ENCODE measurements at regions not wholly inside any gene's neighbourhood (a gene's known extent, or its start where the extent isn't known, plus 50 kb on each side); places are given as distances from the start of the nearest gene placed in this dataset.

GRCh38 chr2:128436479-128437203 is 118.0 kb upstream of the HS6ST1 start:
- H3K36me3 Mint-ChIP-seq, result peaks cover 0 to 9% of the 10 kb centered on the region in 2 donors
- peaks cover under 1 to 2% (median 1%) of the 10 kb centered on the region in 3 donors for H3K4me1 Mint-ChIP-seq
- no peak for DNase-seq
- peaks cover 0 to 11% (median 4%) of the 10 kb centered on the region in 7 donors for H3K9me3 Mint-ChIP-seq
- H3K4me3 Mint-ChIP-seq, result no peak overlapping the region
- H3K27me3 Mint-ChIP-seq, result peaks cover 0 to 15% (median 4%) of the 10 kb centered on the region in 3 donors
- no peak for ATAC-seq (ENCODE audit: low read depth in 2 of 2)
- H3K27ac Mint-ChIP-seq, result no peak overlapping the region

- Mint-ChIP-seq H3K9me3 (peaks cover 0 to 6% (median 3%) of the 10 kb centered on the region in 7 donors), H3K27ac (no peak overlapping the region), H3K4me1 (peaks cover 1 to 7% (median 4%) of the 10 kb centered on the region in 3 donors), H3K4me3 (no peak overlapping the region), H3K36me3 (peaks cover 0 to 7% of the 10 kb centered on the region in 2 donors), H3K27me3 (peaks cover 0 to 19% (median 4%) of the 10 kb centered on the region in 3 donors)
- no peak for ATAC-seq (ENCODE audit: low read depth in 2 of 2)
- no peak for DNase-seq
Measured at GRCh38 chr2:128437204-128437565, 118.5 kb upstream of the HS6ST1 start.

- DNase-seq (no peak), ATAC-seq (ENCODE audit: low read depth in 2 of 2) (no peak)
- no peak overlapping the region for H3K4me3 Mint-ChIP-seq
- H3K27ac Mint-ChIP-seq, result peak overlapping the region in 1 of 6 donors; percentile 78
- no peaks in the 10 kb centered on the region for H3K36me3 Mint-ChIP-seq
- peaks cover 4 to 17% (median 6%) of the 10 kb centered on the region in 3 donors for H3K4me1 Mint-ChIP-seq
- peaks cover 4 to 19% (median 4%) of the 10 kb centered on the region in 3 donors for H3K27me3 Mint-ChIP-seq
- peaks cover 0 to 3% (median 0%) of the 10 kb centered on the region in 7 donors for H3K9me3 Mint-ChIP-seq
Measured at GRCh38 chr2:128438091-128438490, 119.4 kb upstream of the HS6ST1 start.

- Mint-ChIP-seq H3K27ac (no peak overlapping the region), H3K4me1 (peaks cover 4 to 19% (median 7%) of the 10 kb centered on the region in 3 donors), H3K9me3 (peaks cover 0 to 2% (median 0%) of the 10 kb centered on the region in 7 donors), H3K27me3 (peaks cover 4 to 19% (median 4%) of the 10 kb centered on the region in 3 donors), H3K36me3 (no peaks in the 10 kb centered on the region), H3K4me3 (no peak overlapping the region)
- DNase-seq (no peak), ATAC-seq (ENCODE audit: low read depth in 2 of 2) (no peak)
Measured at GRCh38 chr2:128438586-128438985, 119.9 kb upstream of the HS6ST1 start.

GRCh38 chr2:128439031-128439790 is 120.5 kb upstream of the HS6ST1 start:
- DNase-seq, result no peak
- ATAC-seq (ENCODE audit: low read depth in 2 of 2), result no peak
- no peak overlapping the region for H3K4me3 Mint-ChIP-seq
- no peak overlapping the region for H3K27ac Mint-ChIP-seq
- no peaks in the 10 kb centered on the region for H3K9me3 Mint-ChIP-seq
- H3K4me1 Mint-ChIP-seq, result peaks cover 4 to 19% (median 7%) of the 10 kb centered on the region in 3 donors
- H3K36me3 Mint-ChIP-seq, result no peaks in the 10 kb centered on the region
- H3K27me3 Mint-ChIP-seq, result peaks cover 4 to 19% (median 4%) of the 10 kb centered on the region in 3 donors

- no peaks in the 10 kb centered on the region for H3K9me3 Mint-ChIP-seq
- H3K4me3 Mint-ChIP-seq, result no peak overlapping the region
- H3K4me1 Mint-ChIP-seq, result peaks cover 4 to 19% (median 7%) of the 10 kb centered on the region in 3 donors
- H3K27me3 Mint-ChIP-seq, result peaks cover 4 to 19% (median 4%) of the 10 kb centered on the region in 3 donors
- ATAC-seq (ENCODE audit: low read depth in 2 of 2) (no peak), DNase-seq (no peak)
- H3K27ac Mint-ChIP-seq, result no peak overlapping the region
- H3K36me3 Mint-ChIP-seq, result no peaks in the 10 kb centered on the region
Measured at GRCh38 chr2:128439791-128440665, 121.4 kb upstream of the HS6ST1 start.

GRCh38 chr2:128440666-128441340 is 122.1 kb upstream of the HS6ST1 start:
- Mint-ChIP-seq H3K27me3 (peaks cover 4 to 19% (median 4%) of the 10 kb centered on the region in 3 donors), H3K36me3 (no peaks in the 10 kb centered on the region), H3K4me1 (peaks cover 4 to 19% (median 9%) of the 10 kb centered on the region in 3 donors), H3K4me3 (no peak overlapping the region), H3K9me3 (no peaks in the 10 kb centered on the region), H3K27ac (no peak overlapping the region)
- no peak for DNase-seq
- no peak for ATAC-seq (ENCODE audit: low read depth in 2 of 2)

GRCh38 chr2:128441341-128442052 is 122.8 kb upstream of the HS6ST1 start:
- no peak for DNase-seq

GRCh38 chr2:128442053-128442751 is 123.5 kb upstream of the HS6ST1 start:
- DNase-seq (no peak), ATAC-seq (ENCODE audit: low read depth in 2 of 2) (no peak)
- no peaks in the 10 kb centered on the region for H3K36me3 Mint-ChIP-seq
- H3K27ac Mint-ChIP-seq, result peak overlapping the region in 1 of 6 donors; percentile 14
- H3K9me3 Mint-ChIP-seq, result no peaks in the 10 kb centered on the region
- H3K4me1 Mint-ChIP-seq, result peaks cover 4 to 19% (median 9%) of the 10 kb centered on the region in 3 donors
- peak overlapping the region in 1 of 8 donors; percentile 52 for H3K4me3 Mint-ChIP-seq
- H3K27me3 Mint-ChIP-seq, result peaks cover 0 to 19% (median 4%) of the 10 kb centered on the region in 3 donors

More at GRCh38 chr2:128441341-128442052, 122.8 kb upstream of the HS6ST1 start:
- Mint-ChIP-seq H3K36me3 (no peaks in the 10 kb centered on the region), H3K9me3 (no peaks in the 10 kb centered on the region), H3K27me3 (peaks cover 1 to 19% (median 4%) of the 10 kb centered on the region in 3 donors), H3K27ac (peak overlapping the region in 1 of 6 donors; percentile 14), H3K4me3 (no peak overlapping the region), H3K4me1 (peaks cover 4 to 19% (median 9%) of the 10 kb centered on the region in 3 donors)
- ATAC-seq (ENCODE audit: low read depth in 2 of 2), result no peak

- Mint-ChIP-seq H3K27ac (peak overlapping the region in 1 of 6 donors; percentile 78), H3K4me3 (no peak overlapping the region), H3K9me3 (no peaks in the 10 kb centered on the region), H3K36me3 (no peaks in the 10 kb centered on the region), H3K27me3 (peaks cover 0 to 19% (median 4%) of the 10 kb centered on the region in 3 donors), H3K4me1 (peaks cover 4 to 19% (median 9%) of the 10 kb centered on the region in 3 donors)
- DNase-seq (no peak), ATAC-seq (ENCODE audit: low read depth in 2 of 2) (no peak)
Measured at GRCh38 chr2:128442891-128443302, 124.2 kb upstream of the HS6ST1 start.

GRCh38 chr2:128444121-128444771 is 125.6 kb upstream of the HS6ST1 start:
- Mint-ChIP-seq H3K4me1 (peaks cover 4 to 19% (median 9%) of the 10 kb centered on the region in 3 donors), H3K27ac (no peak overlapping the region), H3K9me3 (no peaks in the 10 kb centered on the region), H3K36me3 (no peaks in the 10 kb centered on the region), H3K27me3 (peaks cover 0 to 19% (median 4%) of the 10 kb centered on the region in 3 donors), H3K4me3 (no peak overlapping the region)
- ATAC-seq (ENCODE audit: low read depth in 2 of 2), result no peak
- DNase-seq, result no peak
